ENCODE measurements at regions not wholly inside any gene's neighbourhood (a gene's known extent, or its start where the extent isn't known, plus 50 kb on each side); places are given as distances from the start of the nearest gene placed in this dataset.
A peak's percentile ranks its signal among the peaks of the same experiment; 100 is the strongest.
"Not testable (repeated sequence)": the region's sequence is repeated elsewhere in the genome, so short reads cannot be mapped to it uniquely, and the experiment has no call there.

- not testable (repeated sequence) for DNase-seq
Measured at GRCh38 chr15:30688684-30689083, 62.8 kb downstream of the ARHGAP11B start.

GRCh38 chr15:30690153-30690552 lies 64.2 kb downstream of the ARHGAP11B start:
- not testable (repeated sequence) for DNase-seq

GRCh38 chr15:30695811-30696210 lies 69.9 kb downstream of the ARHGAP11B start:
- DNase-seq = not testable (repeated sequence)

GRCh38 chr15:30696439-30697314 lies 70.7 kb downstream of the ARHGAP11B start:
- DNase-seq = not testable (repeated sequence)

GRCh38 chr15:30697315-30697685 lies 71.4 kb downstream of the ARHGAP11B start:
- DNase-seq = not testable (repeated sequence)

GRCh38 chr15:30700006-30700597 lies 74.2 kb downstream of the ARHGAP11B start:
- not testable (repeated sequence) for DNase-seq

- not testable (repeated sequence) for DNase-seq
Measured at GRCh38 chr15:30707976-30708685, 82.2 kb downstream of the ARHGAP11B start.

GRCh38 chr15:30708809-30709208 lies 82.9 kb downstream of the ARHGAP11B start:
- DNase-seq = peak; percentile 12

GRCh38 chr15:30718038-30718643 lies 92.2 kb downstream of the ARHGAP11B start:
- DNase-seq = not testable (repeated sequence)

- DNase-seq = not testable (repeated sequence)
Measured at GRCh38 chr15:30719363-30719762, 93.4 kb downstream of the ARHGAP11B start.

- not testable (repeated sequence) for DNase-seq
Measured at GRCh38 chr15:30720825-30721224, 94.9 kb downstream of the ARHGAP11B start.

- not testable (repeated sequence) for DNase-seq
Measured at GRCh38 chr15:30721529-30721928, 95.6 kb downstream of the ARHGAP11B start.

- not testable (repeated sequence) for DNase-seq
Measured at GRCh38 chr15:30723540-30724175, 97.7 kb downstream of the ARHGAP11B start.

- not testable (repeated sequence) for DNase-seq
Measured at GRCh38 chr15:30729880-30730590, 104.1 kb downstream of the ARHGAP11B start.

- DNase-seq = not testable (repeated sequence)
Measured at GRCh38 chr15:30730633-30731032, 104.7 kb downstream of the ARHGAP11B start.

GRCh38 chr15:30732100-30732499 lies 106.2 kb downstream of the ARHGAP11B start:
- not testable (repeated sequence) for DNase-seq

- not testable (repeated sequence) for DNase-seq
Measured at GRCh38 chr15:30735884-30736564, 110.1 kb downstream of the ARHGAP11B start.

GRCh38 chr15:30742796-30743195 lies 116.9 kb downstream of the ARHGAP11B start:
- DNase-seq = peak; percentile 31

- not testable (repeated sequence) for DNase-seq
Measured at GRCh38 chr15:30749048-30749447, 123.1 kb downstream of the ARHGAP11B start.

- not testable (repeated sequence) for DNase-seq
Measured at GRCh38 chr15:30755036-30755687, 129.2 kb downstream of the ARHGAP11B start.
